GM12878 (cell line): ENCODE measurements at regions not wholly inside any gene's neighbourhood (a gene's known extent, or its start where the extent isn't known, plus 50 kb on each side); places are given as distances from the start of the nearest gene placed in this dataset.

Experiments used
- ATAC-seq: fragments of 200-7000 bp; cut with Tn5 transposase; 3 replicates; pipeline ENCODE4 v1.9.1; 2020; ENCODE audit warnings: mild to moderate bottlenecking, moderate library complexity
- BruUV-seq: library from RNA; stranded (reverse); fragments of 400-500 nt; replicated peaks from 2 replicates; lab custom pipeline; 2021; lab: Mats Ljungman, UMichigan
- CTCF ChIA-PET: fragments of 300-600 bp; sonication (Branson Sonifier 250); formaldehyde crosslinking; extraction: SDS; loops from one replicate; lab custom pipeline; 2021; ENCODE audit warnings: inconsistent platforms; lab: Yijun Ruan, JAX
- POLR2A ChIA-PET: fragments of 350-600 bp; formaldehyde crosslinking; extraction: SDS; loops from one replicate; lab custom pipeline; 2021; ENCODE audit warnings: inconsistent platforms; lab: Charles Lee
- RAD21 ChIA-PET: fragments of 300-600 bp; sonication (Branson Sonifier 250); formaldehyde crosslinking; loops from one replicate; lab custom pipeline; 2023; ENCODE audit warnings: antibody characterized with exemption; ENCODE audit not compliant: unreplicated experiment; lab: Charles Lee
- SMC1A ChIA-PET: fragments of 300-600 bp; sonication (Branson Sonifier 250); formaldehyde crosslinking; loops from one replicate; lab custom pipeline; 2023; ENCODE audit not compliant: unreplicated experiment, uncharacterized antibody; lab: Charles Lee
- DNase-seq: peaks from one replicate; pipeline ENCODE4 v3.0.0-alpha.2; 2011; ENCODE audit warnings: low read depth, low spot score
- FAIRE-seq: peaks from 3 replicates; lab custom pipeline; 2011; peaks lifted over from hg19 to GRCh38; lab: Jason Lieb, UNC
- H2AFZ ChIP-seq: 2 replicates; pipeline ENCODE4 v1.6.0; 2011; ENCODE audit warnings: low read depth, low read length, control low read depth; ENCODE audit not compliant: control insufficient read depth
- H3K27ac ChIP-seq: 2 replicates; pipeline ENCODE4 v1.5.1; 2011; ENCODE audit warnings: control low read depth; ENCODE audit not compliant: control insufficient read depth, insufficient read depth
- H3K27me3 ChIP-seq, 2 experiments: replicated peaks in 1 of 2; 2 replicates each; pipeline versions ENCODE4 v1.6.0 to v1.6.1; 2011; ENCODE audit warnings: low read length in 1 of 2; ENCODE audit not compliant: control insufficient read depth in 2 of 2, insufficient read depth in 2 of 2
- H3K36me3 ChIP-seq, 2 experiments: 2 replicates each; pipeline ENCODE4 v1.5.1; 2011; ENCODE audit warnings: low read length in 1 of 2; ENCODE audit not compliant: control insufficient read depth in 2 of 2, insufficient read depth in 2 of 2
- H3K4me1 ChIP-seq: 2 replicates; pipeline ENCODE4 v1.6.1; 2011; ENCODE audit warnings: mild to moderate bottlenecking, low read length, moderate library complexity, mixed read lengths; ENCODE audit not compliant: control insufficient read depth, insufficient read depth
- H3K4me2 ChIP-seq: 2 replicates; pipeline ENCODE4 v1.6.0; 2011; ENCODE audit warnings: control low read depth; ENCODE audit not compliant: control insufficient read depth, insufficient read depth
- H3K4me3 ChIP-seq: fragments of 200-600 bp; sonication (generic); 2 replicates; pipeline ENCODE4 v1.5.1; 2016
- H3K79me2 ChIP-seq: 2 replicates; pipeline ENCODE4 v1.6.0; 2011; ENCODE audit warnings: low read length; ENCODE audit not compliant: control insufficient read depth, insufficient read depth
- H3K9ac ChIP-seq: 2 replicates; pipeline ENCODE4 v1.8.0; 2011; ENCODE audit warnings: low read length, control low read depth, mixed read lengths; ENCODE audit not compliant: control insufficient read depth, insufficient read depth
- H3K9me3 ChIP-seq: replicated peaks from 3 replicates; pipeline ENCODE4 v1.5.1; 2011; ENCODE audit warnings: mild to moderate bottlenecking, low read length; ENCODE audit not compliant: control insufficient read depth, insufficient read depth
- H4K20me1 ChIP-seq: 2 replicates; pipeline ENCODE4 v1.6.0; 2011; ENCODE audit not compliant: control insufficient read depth, insufficient read depth
- BCL3 ChIP-seq: IDR thresholded peaks from 2 replicates; pipeline ENCODE4 v1.6.1; 2011; ENCODE audit warnings: borderline replicate concordance, low read depth, mild to moderate bottlenecking, moderate library complexity, low read length; ENCODE audit not compliant: insufficient read depth, poor library complexity, severe bottlenecking
- CBX3 ChIP-seq: fragments of 200-600 bp; sonication (generic); IDR thresholded peaks from 2 replicates; pipeline ENCODE4 v1.6.1; 2016; ENCODE audit warnings: low read depth, borderline replicate concordance
- ZNF592 ChIP-seq: fragments of 450-650 bp; IDR thresholded peaks from 2 replicates; pipeline ENCODE4 v1.6.1; 2017; ENCODE audit warnings: mild to moderate bottlenecking, moderate library complexity
- WGBS: methylation state at CpG from one replicate; pipeline ENCODE4 v1.1.6; 2016; ENCODE audit warnings: low lambda C conversion rate; ENCODE audit not compliant: insufficient replicate concordance, insufficient coverage; ENCODE audit errors: missing lambda C conversion rate; 5-methylcytosine and 5-hydroxymethylcytosine counted together
- in situ Hi-C: fragments of 300-500 bp; cut with MboI; formaldehyde crosslinking; loops from 9 replicates; pipeline ENCODE4 v1.14.3; 2018; ENCODE audit warnings: mixed read lengths
- intact Hi-C: fragments of 100-400 bp; cut with micrococcal nuclease; formaldehyde crosslinking; loops from one replicate; pipeline ENCODE4 v1.14.2; 2022; ENCODE audit not compliant: unreplicated experiment
- TF ChIP-seq, protein P1 (sequence below): IDR thresholded peaks from 2 replicates; pipeline ENCODE4 v1.6.1; 2011; ENCODE audit warnings: borderline replicate concordance, low read depth, mild to moderate bottlenecking, moderate library complexity, mixed read lengths, low read length; ENCODE audit not compliant: insufficient read depth; ENCODE audit errors: extremely low read length

- Histone ChIP-seq H4K20me1 (no peaks in the 10 kb centered on the region), H3K27me3 (no peaks in the 10 kb centered on the region), H3K4me3 (no peak overlapping the region), H2AFZ (no peak overlapping the region), H3K79me2 (no peaks in the 10 kb centered on the region), H3K9ac (no peak overlapping the region), H3K9me3 (no peaks in the 10 kb centered on the region), H3K4me1 (no peaks in the 10 kb centered on the region), H3K36me3 (no peaks in the 10 kb centered on the region), H3K27ac (no peak overlapping the region)
- DNase-seq (no peak), FAIRE-seq (no peak), ATAC-seq (no peak)
- BruUV-seq: no TSS peak
- POLR2A ChIA-PET: no interaction called here
- SMC1A ChIA-PET: no interaction called here
- RAD21 ChIA-PET: no interaction called here
- intact Hi-C loops: no loop called here
- CTCF ChIA-PET: no interaction called here
- 19% methylated on average over 3 of the region's 3 CpGs for WGBS
- TF ChIP-seq CBX3: no peak
- TF ChIP-seq, protein P1, sequence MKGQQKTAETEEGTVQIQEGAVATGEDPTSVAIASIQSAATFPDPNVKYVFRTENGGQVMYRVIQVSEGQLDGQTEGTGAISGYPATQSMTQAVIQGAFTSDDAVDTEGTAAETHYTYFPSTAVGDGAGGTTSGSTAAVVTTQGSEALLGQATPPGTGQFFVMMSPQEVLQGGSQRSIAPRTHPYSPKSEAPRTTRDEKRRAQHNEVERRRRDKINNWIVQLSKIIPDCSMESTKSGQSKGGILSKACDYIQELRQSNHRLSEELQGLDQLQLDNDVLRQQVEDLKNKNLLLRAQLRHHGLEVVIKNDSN: no peak
- no peak for TF ChIP-seq ZNF592
- TF ChIP-seq BCL3: no peak
- TF ChIP-seq, all 136 proteins: peak for 0
- in situ Hi-C loops: no loop called here
- H3K4me2 ChIP-seq: no peak overlapping the region
Measured at GRCh38 chr5:105684799-105685198, 1985.9 kb downstream of the EFNA5 start.
